SK-N-SH (cell line): ENCODE measurements at regions not wholly inside any gene's neighbourhood (a gene's known extent, or its start where the extent isn't known, plus 50 kb on each side); places are given as distances from the start of the nearest gene placed in this dataset.

Source experiments
- CTCF ChIA-PET: fragments of 300-600, 350-600 bp; formaldehyde crosslinking; extraction: SDS; loops from one replicate; lab custom pipeline; 2021; lab: Yijun Ruan, JAX
- POLR2A ChIA-PET: fragments of 350-600 bp; sonication (Branson Sonifier 250); formaldehyde crosslinking; extraction: SDS; loops from one replicate; lab custom pipeline; 2020; ENCODE audit warnings: antibody characterized with exemption, inconsistent platforms; lab: Yijun Ruan, JAX
- DNase-seq: peaks from one replicate; pipeline ENCODE4 v3.0.0; 2012
- H2AFZ ChIP-seq: fragments of 200-600 bp; sonication (generic); 2 replicates; pipeline ENCODE4 v1.8.1; 2016; ENCODE audit warnings: antibody characterized with exemption, mild to moderate bottlenecking, low read depth
- H3F3A ChIP-seq: fragments of 200-600 bp; sonication (generic); replicated peaks from 2 replicates; pipeline ENCODE3; 2016; ENCODE audit warnings: antibody characterized with exemption, mild to moderate bottlenecking; ENCODE audit not compliant: insufficient read depth
- H3K27ac ChIP-seq, 2 experiments: fragments of 200-500 bp in 1 of 2; fragments of 200-600 bp in 1 of 2; sonication (Bioruptor generic) in 1 of 2; sonication (generic), shearing (Covaris generic) in 1 of 2; 2 replicates each; pipeline versions ENCODE4 v1.5.1 to v1.6.1; 2014 to 2016; ENCODE audit warnings: low read depth in 2 of 2, inconsistent platforms in 1 of 2, low read length in 1 of 2, mild to moderate bottlenecking in 1 of 2, mixed read lengths in 1 of 2
- H3K27me3 ChIP-seq: fragments of 200-600 bp; sonication (generic), shearing (Covaris generic); 2 replicates; pipeline ENCODE4 v1.6.1; 2016; ENCODE audit warnings: mixed run types; ENCODE audit not compliant: insufficient read depth
- H3K36me3 ChIP-seq, 2 experiments: fragments of 200-500 bp in 1 of 2; fragments of 200-600 bp in 1 of 2; sonication (Bioruptor generic) in 1 of 2; sonication (generic) in 1 of 2; replicated peaks in 1 of 2; 2 replicates each; pipeline versions ENCODE3 to v1.5.1; 2014 to 2016; ENCODE audit warnings: low read length in 1 of 2, mild to moderate bottlenecking in 1 of 2; ENCODE audit not compliant: insufficient read depth in 2 of 2, control insufficient read depth in 1 of 2
- H3K4me1 ChIP-seq, 2 experiments: fragments of 200-500 bp in 1 of 2; fragments of 200-600 bp in 1 of 2; sonication (Bioruptor generic) in 1 of 2; sonication (generic), shearing (Covaris generic) in 1 of 2; 2 replicates each; pipeline versions ENCODE4 v1.5.1 to v1.6.1; 2014 to 2016; ENCODE audit warnings: low read depth in 1 of 2, low read length in 1 of 2, mixed run types in 1 of 2; ENCODE audit not compliant: insufficient read depth in 2 of 2, control insufficient read depth in 1 of 2
- H3K4me2 ChIP-seq: fragments of 200-600 bp; sonication (generic), shearing (Covaris generic); 2 replicates; pipeline ENCODE4 v1.6.1; 2017; ENCODE audit warnings: mixed run types
- H3K4me3 ChIP-seq, 2 experiments: fragments of 200-500 bp in 1 of 2; fragments of 200-600 bp in 1 of 2; sonication (Bioruptor generic) in 1 of 2; sonication (generic), shearing (Covaris generic) in 1 of 2; 2 replicates each; pipeline versions ENCODE4 v1.5.1 to v1.8.1; 2014 to 2016; ENCODE audit warnings: low read depth in 2 of 2, inconsistent platforms in 1 of 2, low read length in 1 of 2, mild to moderate bottlenecking in 1 of 2, mixed read lengths in 1 of 2, moderate library complexity in 1 of 2
- H3K79me2 ChIP-seq: fragments of 200-600 bp; sonication (generic); 2 replicates; pipeline ENCODE4 v1.8.1; 2017; ENCODE audit warnings: mild to moderate bottlenecking; ENCODE audit not compliant: insufficient read depth
- H3K9ac ChIP-seq: fragments of 200-600 bp; sonication (generic); 2 replicates; pipeline ENCODE4 v1.6.1; 2017; ENCODE audit warnings: mixed run types
- H3K9me2 ChIP-seq: fragments of 200-600 bp; sonication (generic); 2 replicates; pipeline ENCODE4 v1.6.1; 2017; ENCODE audit warnings: mixed run types
- H3K9me3 ChIP-seq: fragments of 200-600 bp; sonication (generic); 2 replicates; pipeline ENCODE4 v1.6.1; 2017; ENCODE audit warnings: mixed run types, mild to moderate bottlenecking, moderate library complexity
- H4K20me1 ChIP-seq: fragments of 200-600 bp; sonication (generic); 2 replicates; pipeline ENCODE4 v1.6.1; 2017; ENCODE audit warnings: mild to moderate bottlenecking, mixed run types; ENCODE audit not compliant: insufficient read depth
- EP300 ChIP-seq, 2 experiments: IDR thresholded peaks; 2 replicates each; pipeline versions ENCODE4 v1.4.0 to v1.6.1; 2012; ENCODE audit warnings: borderline replicate concordance in 1 of 2, low read depth in 1 of 2, low read length in 1 of 2
- EZH2phosphoT487 ChIP-seq: fragments of 200-600 bp; sonication (generic); IDR thresholded peaks from 2 replicates; pipeline ENCODE4 v1.6.1; 2017; ENCODE audit warnings: low read depth, mixed run types, mild to moderate bottlenecking, antibody characterized with exemption, moderate library complexity, borderline replicate concordance
- FOSL2 ChIP-seq: IDR thresholded peaks from 2 replicates; pipeline ENCODE4 v1.4.0; 2012; ENCODE audit warnings: low read depth, mild to moderate bottlenecking, moderate library complexity, borderline replicate concordance
- FOXM1 ChIP-seq: IDR thresholded peaks from 2 replicates; pipeline ENCODE4 v1.4.0; 2012; ENCODE audit warnings: low read depth, mild to moderate bottlenecking
- GABPA ChIP-seq: IDR thresholded peaks from 2 replicates; pipeline ENCODE4 v1.4.0; 2012; ENCODE audit warnings: low read depth, mild to moderate bottlenecking
- JUND ChIP-seq: IDR thresholded peaks from 2 replicates; pipeline ENCODE4 v1.4.0; 2012
- MAX ChIP-seq: IDR thresholded peaks from 2 replicates; pipeline ENCODE4 v1.4.0; 2012; ENCODE audit warnings: low read depth
- MEF2A ChIP-seq: IDR thresholded peaks from 2 replicates; pipeline ENCODE4 v1.4.0; 2012; ENCODE audit warnings: low read depth, borderline replicate concordance
- NRF1 ChIP-seq: IDR thresholded peaks from 2 replicates; pipeline ENCODE4 v1.6.1; 2012; ENCODE audit warnings: low read depth, mild to moderate bottlenecking, low read length
- POLR2AphosphoS5 ChIP-seq: IDR thresholded peaks from 2 replicates; pipeline ENCODE4 v1.6.1; 2012; ENCODE audit warnings: low read depth, low read length
- RAD21 ChIP-seq: IDR thresholded peaks from 2 replicates; pipeline ENCODE4 v1.6.1; 2012; ENCODE audit warnings: mild to moderate bottlenecking, low read length
- RXRA ChIP-seq: IDR thresholded peaks from 2 replicates; pipeline ENCODE4 v1.4.0; 2012; ENCODE audit warnings: low read depth, mild to moderate bottlenecking, borderline replicate concordance
- SIN3A ChIP-seq: IDR thresholded peaks from 2 replicates; pipeline ENCODE4 v1.6.1; 2012; ENCODE audit warnings: low read depth, mild to moderate bottlenecking, low read length, moderate library complexity, borderline replicate concordance
- TCF12 ChIP-seq: IDR thresholded peaks from 2 replicates; pipeline ENCODE4 v1.4.0; 2012
- YY1 ChIP-seq: IDR thresholded peaks from 2 replicates; pipeline ENCODE4 v1.4.0; 2012; ENCODE audit warnings: low read depth, mild to moderate bottlenecking
- WGBS: methylation state at CpG from one replicate; pipeline ENCODE4 v1.1.6; 2017; ENCODE audit warnings: low lambda C conversion rate; 5-methylcytosine and 5-hydroxymethylcytosine counted together
- TF ChIP-seq, protein P1 (sequence below): IDR thresholded peaks from 2 replicates; pipeline ENCODE4 v1.4.0; 2012; ENCODE audit warnings: low read depth, borderline replicate concordance

GRCh38 chr2:28694364-28694763, 57.3 kb upstream of the PPP1CB start:
- Histone ChIP-seq H3K4me1 (peaks cover 5 to 6% of the 10 kb centered on the region in 2 experiments; a peak in 1 of 4 replicates), H3K36me3 (no peaks in the 10 kb centered on the region), H3K9me2 (no peaks in the 10 kb centered on the region), H3K9me3 (no peaks in the 10 kb centered on the region), H3K4me3 (no peak overlapping the region), H3K9ac (no peak overlapping the region), H3K79me2 (no peaks in the 10 kb centered on the region), H4K20me1 (no peaks in the 10 kb centered on the region), H2AFZ (no peak overlapping the region), H3K27ac (no peak overlapping the region), H3K27me3 (no peaks in the 10 kb centered on the region), H3K4me2 (no peak overlapping the region), H3F3A (no peaks in the 10 kb centered on the region)
- DNase-seq = no peak
- CTCF ChIA-PET = interaction anchor here (0.8 to 1.1 kb wide), 2 partner anchors 18 to 27 kb away, joined by 3 to 4 read pairs; no protein-coding TSS in a partner anchor
- TF ChIP-seq, protein P1, sequence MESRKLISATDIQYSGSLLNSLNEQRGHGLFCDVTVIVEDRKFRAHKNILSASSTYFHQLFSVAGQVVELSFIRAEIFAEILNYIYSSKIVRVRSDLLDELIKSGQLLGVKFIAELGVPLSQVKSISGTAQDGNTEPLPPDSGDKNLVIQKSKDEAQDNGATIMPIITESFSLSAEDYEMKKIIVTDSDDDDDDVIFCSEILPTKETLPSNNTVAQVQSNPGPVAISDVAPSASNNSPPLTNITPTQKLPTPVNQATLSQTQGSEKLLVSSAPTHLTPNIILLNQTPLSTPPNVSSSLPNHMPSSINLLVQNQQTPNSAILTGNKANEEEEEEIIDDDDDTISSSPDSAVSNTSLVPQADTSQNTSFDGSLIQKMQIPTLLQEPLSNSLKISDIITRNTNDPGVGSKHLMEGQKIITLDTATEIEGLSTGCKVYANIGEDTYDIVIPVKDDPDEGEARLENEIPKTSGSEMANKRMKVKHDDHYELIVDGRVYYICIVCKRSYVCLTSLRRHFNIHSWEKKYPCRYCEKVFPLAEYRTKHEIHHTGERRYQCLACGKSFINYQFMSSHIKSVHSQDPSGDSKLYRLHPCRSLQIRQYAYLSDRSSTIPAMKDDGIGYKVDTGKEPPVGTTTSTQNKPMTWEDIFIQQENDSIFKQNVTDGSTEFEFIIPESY = no peak
- TF ChIP-seq SIN3A = no peak
- TF ChIP-seq FOXM1 = no peak
- no peak for TF ChIP-seq MEF2A
- TF ChIP-seq MAX = no peak
- TF ChIP-seq EZH2phosphoT487 = no peak
- TF ChIP-seq NRF1 = no peak
- TF ChIP-seq TCF12 = no peak
- no peak for TF ChIP-seq GABPA
- no peak for TF ChIP-seq RXRA
- no peak for TF ChIP-seq POLR2AphosphoS5
- no peak for TF ChIP-seq RAD21
- no peak for TF ChIP-seq YY1
- TF ChIP-seq JUND = no peak
- POLR2A ChIA-PET = no interaction called here
- WGBS = 95% methylated on average over 3 of the region's 3 CpGs

DNA sequence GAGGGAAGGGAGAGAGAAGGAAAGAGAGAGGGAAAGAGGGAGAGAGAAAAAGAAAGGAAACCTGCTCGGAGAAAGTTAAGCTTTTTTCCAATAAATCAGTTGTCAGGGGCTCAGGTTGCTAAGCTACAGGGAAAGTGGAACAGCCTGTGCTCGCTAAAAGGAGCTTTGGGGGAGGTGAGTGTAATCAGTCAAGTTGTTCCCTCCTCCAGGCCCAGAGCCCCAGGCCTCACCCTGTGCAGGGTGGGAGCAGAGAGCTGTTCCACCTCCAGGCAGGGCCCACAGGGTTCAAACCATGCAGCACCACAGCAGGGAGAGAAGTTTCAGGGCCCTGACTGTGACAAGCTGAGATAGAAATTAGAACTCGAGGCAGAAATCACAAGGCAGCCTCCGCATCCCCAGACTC, 56.4 kb upstream of the PPP1CB start:
- no peaks in the 10 kb centered on the region for H4K20me1 ChIP-seq
- no peak overlapping the region for H3K4me2 ChIP-seq
- H3K4me3 ChIP-seq = no peak overlapping the region
- no peaks in the 10 kb centered on the region for H3F3A ChIP-seq
- no peak overlapping the region for H3K9ac ChIP-seq
- POLR2A ChIA-PET = no interaction called here
- H3K4me1 ChIP-seq = peaks cover 5 to 6% of the 10 kb centered on the region in 2 experiments; a peak in 1 of 4 replicates
- H3K36me3 ChIP-seq = no peaks in the 10 kb centered on the region
- no peak overlapping the region for H3K27ac ChIP-seq
- H3K79me2 ChIP-seq = no peaks in the 10 kb centered on the region
- 59% methylated on average over 4 of the region's 4 CpGs for WGBS
- CTCF ChIA-PET = interaction anchor here (1.0 to 1.2 kb wide), 4 partner anchors 25 to 128 kb away, joined by 3 to 4 read pairs (median 4); no protein-coding TSS in a partner anchor
- no peaks in the 10 kb centered on the region for H3K9me3 ChIP-seq
- H3K9me2 ChIP-seq = no peaks in the 10 kb centered on the region
- DNase-seq = no peak
- no peak for TF ChIP-seq JUND
- TF ChIP-seq EP300 (IDR thresholded peaks at IDR 0.05; ENCODE audit: borderline replicate concordance in 1 of 2, low read depth in 1 of 2, low read length in 1 of 2) = no peak
- TF ChIP-seq GABPA = no peak
- TF ChIP-seq MEF2A = no peak
- TF ChIP-seq FOSL2 = no peak
- H2AFZ ChIP-seq = no peak overlapping the region
- no peaks in the 10 kb centered on the region for H3K27me3 ChIP-seq
